ENCODE measurements at regions not wholly inside any gene's neighbourhood (a gene's known extent, or its start where the extent isn't known, plus 50 kb on each side); places are given as distances from the start of the nearest gene placed in this dataset.

GRCh38 chr7:108815815-108816214 lies 246.1 kb downstream of the DNAJB9 start:
- peaks cover 0 to 12% (median under 1%) of the 10 kb centered on the region in 8 donors for H3K9me3 Mint-ChIP-seq
- no peak overlapping the region for H3K4me3 ChIP-seq (ENCODE audit: low read length in 2 of 2)
- no peaks in the 10 kb centered on the region for H3K4me1 ChIP-seq (ENCODE audit: insufficient read depth, low read length)
- H3K27me3 Mint-ChIP-seq, result no peaks in the 10 kb centered on the region
- H3K36me3 ChIP-seq (ENCODE audit: insufficient read depth, low read length), result no peaks in the 10 kb centered on the region
- H3K27ac Mint-ChIP-seq, result no peak overlapping the region
- no peaks in the 10 kb centered on the region for H3K9me3 ChIP-seq (ENCODE audit: control insufficient read depth in 1 of 2, low read length in 2 of 2)
- ChIA-PET CTCF (ENCODE audit: partially characterized antibody) (no interaction called here), POLR2A (ENCODE audit: partially characterized antibody) (no interaction called here)
- no peak for DNase-seq
- intact Hi-C loops (cut with micrococcal nuclease), result no loop called here
- no peaks in the 10 kb centered on the region for H3K27me3 ChIP-seq (ENCODE audit: insufficient read depth, low read length)
- H3K27ac ChIP-seq (ENCODE audit: low read depth, low read length), result no peak overlapping the region
- H3K4me3 Mint-ChIP-seq, result no peak overlapping the region
- H3K4me1 Mint-ChIP-seq, result no peaks in the 10 kb centered on the region
- no peaks in the 10 kb centered on the region for H3K36me3 Mint-ChIP-seq

- H3K27ac ChIP-seq (ENCODE audit: low read depth, low read length), result no peak overlapping the region
- ChIA-PET CTCF (ENCODE audit: partially characterized antibody) (no interaction called here), POLR2A (ENCODE audit: partially characterized antibody) (no interaction called here)
- DNase-seq, result no peak
- Mint-ChIP-seq H3K36me3 (no peaks in the 10 kb centered on the region), H3K4me3 (no peak overlapping the region), H3K27me3 (peaks cover 0 to 1% of the 10 kb centered on the region in 2 donors), H3K4me1 (no peaks in the 10 kb centered on the region), H3K9me3 (peaks cover 0 to 8% (median 2%) of the 10 kb centered on the region in 8 donors), H3K27ac (no peak overlapping the region)
- H3K4me1 ChIP-seq (ENCODE audit: insufficient read depth, low read length), result no peaks in the 10 kb centered on the region
- no peaks in the 10 kb centered on the region for H3K27me3 ChIP-seq (ENCODE audit: insufficient read depth, low read length)
- intact Hi-C loops (cut with micrococcal nuclease), result no loop called here
- H3K36me3 ChIP-seq (ENCODE audit: insufficient read depth, low read length), result no peaks in the 10 kb centered on the region
- no peak overlapping the region for H3K4me3 ChIP-seq (ENCODE audit: low read length in 2 of 2)
- no peaks in the 10 kb centered on the region for H3K9me3 ChIP-seq (ENCODE audit: control insufficient read depth in 1 of 2, low read length in 2 of 2)
These were observed 249.1 kb downstream of the DNAJB9 start for GRCh38 chr7:108818742-108819141.

GRCh38 chr7:108824840-108825580 lies 255.3 kb downstream of the DNAJB9 start:
- no peak for DNase-seq
- intact Hi-C loops (cut with micrococcal nuclease), result no loop called here
- no peak overlapping the region for H3K4me3 ChIP-seq (ENCODE audit: low read length in 2 of 2)
- Mint-ChIP-seq H3K4me3 (no peak overlapping the region), H3K27me3 (peaks cover 0 to 1% of the 10 kb centered on the region in 2 donors), H3K36me3 (no peaks in the 10 kb centered on the region), H3K9me3 (peaks cover 0 to 9% (median under 1%) of the 10 kb centered on the region in 8 donors), H3K4me1 (no peaks in the 10 kb centered on the region), H3K27ac (no peak overlapping the region)
- ChIA-PET CTCF (ENCODE audit: partially characterized antibody) (no interaction called here), POLR2A (ENCODE audit: partially characterized antibody) (no interaction called here)
- no peaks in the 10 kb centered on the region for H3K27me3 ChIP-seq (ENCODE audit: insufficient read depth, low read length)
- H3K36me3 ChIP-seq (ENCODE audit: insufficient read depth, low read length), result no peaks in the 10 kb centered on the region
- H3K9me3 ChIP-seq (ENCODE audit: control insufficient read depth in 1 of 2, low read length in 2 of 2), result no peaks in the 10 kb centered on the region
- no peak overlapping the region for H3K27ac ChIP-seq (ENCODE audit: low read depth, low read length)
- no peaks in the 10 kb centered on the region for H3K4me1 ChIP-seq (ENCODE audit: insufficient read depth, low read length)

GRCh38 chr7:108825581-108825909 lies 255.9 kb downstream of the DNAJB9 start:
- Histone ChIP-seq H3K4me1 (ENCODE audit: insufficient read depth, low read length) (no peaks in the 10 kb centered on the region), H3K9me3 (ENCODE audit: control insufficient read depth in 1 of 2, low read length in 2 of 2) (no peaks in the 10 kb centered on the region), H3K27ac (ENCODE audit: low read depth, low read length) (no peak overlapping the region), H3K27me3 (ENCODE audit: insufficient read depth, low read length) (no peaks in the 10 kb centered on the region), H3K36me3 (ENCODE audit: insufficient read depth, low read length) (no peaks in the 10 kb centered on the region), H3K4me3 (ENCODE audit: low read length in 2 of 2) (no peak overlapping the region)
- H3K27ac Mint-ChIP-seq, result no peak overlapping the region
- H3K4me3 Mint-ChIP-seq, result no peak overlapping the region
- peaks cover 0 to 1% of the 10 kb centered on the region in 2 donors for H3K27me3 Mint-ChIP-seq
- no peaks in the 10 kb centered on the region for H3K36me3 Mint-ChIP-seq
- POLR2A ChIA-PET (ENCODE audit: partially characterized antibody), result no interaction called here
- no peaks in the 10 kb centered on the region for H3K4me1 Mint-ChIP-seq
- peaks cover 0 to 9% (median 0%) of the 10 kb centered on the region in 8 donors for H3K9me3 Mint-ChIP-seq
- CTCF ChIA-PET (ENCODE audit: partially characterized antibody), result no interaction called here
- intact Hi-C loops (cut with micrococcal nuclease), result no loop called here
- DNase-seq, result no peak

- Histone ChIP-seq H3K36me3 (ENCODE audit: insufficient read depth, low read length) (no peaks in the 10 kb centered on the region), H3K27ac (ENCODE audit: low read depth, low read length) (no peak overlapping the region), H3K4me1 (ENCODE audit: insufficient read depth, low read length) (no peaks in the 10 kb centered on the region), H3K9me3 (ENCODE audit: control insufficient read depth in 1 of 2, low read length in 2 of 2) (no peaks in the 10 kb centered on the region), H3K27me3 (ENCODE audit: insufficient read depth, low read length) (no peaks in the 10 kb centered on the region), H3K4me3 (ENCODE audit: low read length in 2 of 2) (no peak overlapping the region)
- Mint-ChIP-seq H3K4me3 (no peak overlapping the region), H3K9me3 (peaks cover 0 to 20% (median 3%) of the 10 kb centered on the region in 8 donors), H3K27me3 (no peaks in the 10 kb centered on the region), H3K36me3 (no peaks in the 10 kb centered on the region), H3K4me1 (no peaks in the 10 kb centered on the region), H3K27ac (no peak overlapping the region)
- intact Hi-C loops (cut with micrococcal nuclease), result no loop called here
- ChIA-PET POLR2A (ENCODE audit: partially characterized antibody) (no interaction called here), CTCF (ENCODE audit: partially characterized antibody) (no interaction called here)
- no peak for DNase-seq
These were observed 266.6 kb downstream of the DNAJB9 start for GRCh38 chr7:108836256-108836655.

- no peaks in the 10 kb centered on the region for H3K27me3 ChIP-seq (ENCODE audit: insufficient read depth, low read length)
- intact Hi-C loops (cut with micrococcal nuclease), result no loop called here
- Mint-ChIP-seq H3K4me1 (no peaks in the 10 kb centered on the region), H3K9me3 (peaks cover 0 to 12% (median 3%) of the 10 kb centered on the region in 8 donors), H3K27me3 (peaks cover 0 to 2% of the 10 kb centered on the region in 2 donors), H3K36me3 (no peaks in the 10 kb centered on the region), H3K27ac (no peak overlapping the region), H3K4me3 (no peak overlapping the region)
- no peaks in the 10 kb centered on the region for H3K4me1 ChIP-seq (ENCODE audit: insufficient read depth, low read length)
- no peak overlapping the region for H3K27ac ChIP-seq (ENCODE audit: low read depth, low read length)
- ChIA-PET CTCF (ENCODE audit: partially characterized antibody) (no interaction called here), POLR2A (ENCODE audit: partially characterized antibody) (no interaction called here)
- H3K9me3 ChIP-seq (ENCODE audit: control insufficient read depth in 1 of 2, low read length in 2 of 2), result no peaks in the 10 kb centered on the region
- no peak for DNase-seq
- no peak overlapping the region for H3K4me3 ChIP-seq (ENCODE audit: low read length in 2 of 2)
- no peaks in the 10 kb centered on the region for H3K36me3 ChIP-seq (ENCODE audit: insufficient read depth, low read length)
These were observed 268.5 kb downstream of the DNAJB9 start for GRCh38 chr7:108838198-108838597.

GRCh38 chr7:108839076-108839475 lies 269.4 kb downstream of the DNAJB9 start:
- intact Hi-C loops (cut with micrococcal nuclease), result no loop called here
- Histone ChIP-seq H3K27ac (ENCODE audit: low read depth, low read length) (no peak overlapping the region), H3K4me3 (ENCODE audit: low read length in 2 of 2) (no peak overlapping the region), H3K36me3 (ENCODE audit: insufficient read depth, low read length) (no peaks in the 10 kb centered on the region), H3K27me3 (ENCODE audit: insufficient read depth, low read length) (no peaks in the 10 kb centered on the region), H3K4me1 (ENCODE audit: insufficient read depth, low read length) (no peaks in the 10 kb centered on the region), H3K9me3 (ENCODE audit: control insufficient read depth in 1 of 2, low read length in 2 of 2) (no peaks in the 10 kb centered on the region)
- CTCF ChIA-PET (ENCODE audit: partially characterized antibody), result no interaction called here
- no peak for DNase-seq
- Mint-ChIP-seq H3K27me3 (peaks cover 0 to 2% of the 10 kb centered on the region in 2 donors), H3K4me3 (no peak overlapping the region), H3K27ac (no peak overlapping the region), H3K4me1 (no peaks in the 10 kb centered on the region), H3K36me3 (no peaks in the 10 kb centered on the region), H3K9me3 (peaks cover 0 to 7% (median 2%) of the 10 kb centered on the region in 8 donors)
- POLR2A ChIA-PET (ENCODE audit: partially characterized antibody), result no interaction called here

GRCh38 chr7:108845951-108846350 lies 276.3 kb downstream of the DNAJB9 start:
- Histone ChIP-seq H3K4me1 (ENCODE audit: insufficient read depth, low read length) (no peaks in the 10 kb centered on the region), H3K27me3 (ENCODE audit: insufficient read depth, low read length) (no peaks in the 10 kb centered on the region), H3K36me3 (ENCODE audit: insufficient read depth, low read length) (no peaks in the 10 kb centered on the region), H3K27ac (ENCODE audit: low read depth, low read length) (no peak overlapping the region), H3K4me3 (ENCODE audit: low read length in 2 of 2) (no peak overlapping the region), H3K9me3 (ENCODE audit: control insufficient read depth in 1 of 2, low read length in 2 of 2) (no peaks in the 10 kb centered on the region)
- intact Hi-C loops (cut with micrococcal nuclease), result no loop called here
- ChIA-PET POLR2A (ENCODE audit: partially characterized antibody) (no interaction called here), CTCF (ENCODE audit: partially characterized antibody) (no interaction called here)
- Mint-ChIP-seq H3K4me1 (no peaks in the 10 kb centered on the region), H3K4me3 (no peak overlapping the region), H3K27me3 (peaks cover 0 to 2% of the 10 kb centered on the region in 2 donors), H3K9me3 (peaks cover 0 to 3% (median 1%) of the 10 kb centered on the region in 8 donors), H3K27ac (no peak overlapping the region), H3K36me3 (no peaks in the 10 kb centered on the region)
- DNase-seq, result no peak
